Endothelial cell (in vitro differentiated cells): ENCODE measurements at regions not wholly inside any gene's neighbourhood (a gene's known extent, or its start where the extent isn't known, plus 50 kb on each side); places are given as distances from the start of the nearest gene placed in this dataset.

Experiments used
- DNase-seq: peaks from one replicate; pipeline ENCODE4 v3.0.0; 2021; ENCODE audit warnings: low spot score
- H3K27ac Mint-ChIP-seq: one replicate; pipeline ENCODE4 v1.8.0; 2021; ENCODE audit warnings: mixed read lengths, inconsistent platforms; ENCODE audit not compliant: unreplicated experiment
- H3K27me3 Mint-ChIP-seq: one replicate; pipeline ENCODE4 v1.8.0; 2021; ENCODE audit warnings: mild to moderate bottlenecking, moderate library complexity, mixed read lengths, inconsistent platforms; ENCODE audit not compliant: unreplicated experiment
- H3K36me3 Mint-ChIP-seq: one replicate; pipeline ENCODE4 v1.8.0; 2021; ENCODE audit warnings: mild to moderate bottlenecking, low read depth, mixed read lengths, inconsistent platforms; ENCODE audit not compliant: unreplicated experiment
- H3K4me1 Mint-ChIP-seq: one replicate; pipeline ENCODE4 v1.8.0; 2021; ENCODE audit warnings: mild to moderate bottlenecking, mixed read lengths, inconsistent platforms; ENCODE audit not compliant: unreplicated experiment
- H3K4me3 Mint-ChIP-seq: one replicate; pipeline ENCODE4 v1.8.0; 2021; ENCODE audit warnings: mild to moderate bottlenecking, mixed read lengths, inconsistent platforms; ENCODE audit not compliant: unreplicated experiment
- H3K9me3 Mint-ChIP-seq: one replicate; pipeline ENCODE4 v1.8.0; 2021; ENCODE audit warnings: mixed read lengths, inconsistent platforms; ENCODE audit not compliant: unreplicated experiment
- TF ChIP-seq, protein P1 (sequence below): fragments of 200-600 bp; sonication (generic); IDR thresholded peaks from one replicate; pipeline ENCODE4 v1.5.0; 2021; ENCODE audit warnings: antibody characterized with exemption; ENCODE audit not compliant: unreplicated experiment

DNA sequence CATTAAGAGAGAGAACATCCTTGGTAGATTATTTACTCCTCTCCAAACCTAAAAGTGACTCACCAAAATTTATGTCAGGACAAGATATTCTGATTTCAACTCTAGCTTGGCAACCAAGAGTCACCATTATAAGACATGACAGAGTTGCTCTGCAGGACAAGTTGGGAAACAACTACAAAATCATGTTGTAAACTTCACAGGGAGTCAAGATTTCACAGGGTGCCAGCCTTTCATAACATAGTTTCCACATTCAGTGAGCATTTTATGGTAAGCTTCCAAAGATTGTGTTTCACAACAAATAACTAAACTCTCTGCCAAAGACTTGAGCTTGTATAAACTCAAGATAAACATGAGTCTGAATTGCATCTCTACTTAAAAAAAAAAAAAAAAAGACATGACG is 121.0 kb upstream of the DIAPH2 start:
- TF ChIP-seq, protein P1, sequence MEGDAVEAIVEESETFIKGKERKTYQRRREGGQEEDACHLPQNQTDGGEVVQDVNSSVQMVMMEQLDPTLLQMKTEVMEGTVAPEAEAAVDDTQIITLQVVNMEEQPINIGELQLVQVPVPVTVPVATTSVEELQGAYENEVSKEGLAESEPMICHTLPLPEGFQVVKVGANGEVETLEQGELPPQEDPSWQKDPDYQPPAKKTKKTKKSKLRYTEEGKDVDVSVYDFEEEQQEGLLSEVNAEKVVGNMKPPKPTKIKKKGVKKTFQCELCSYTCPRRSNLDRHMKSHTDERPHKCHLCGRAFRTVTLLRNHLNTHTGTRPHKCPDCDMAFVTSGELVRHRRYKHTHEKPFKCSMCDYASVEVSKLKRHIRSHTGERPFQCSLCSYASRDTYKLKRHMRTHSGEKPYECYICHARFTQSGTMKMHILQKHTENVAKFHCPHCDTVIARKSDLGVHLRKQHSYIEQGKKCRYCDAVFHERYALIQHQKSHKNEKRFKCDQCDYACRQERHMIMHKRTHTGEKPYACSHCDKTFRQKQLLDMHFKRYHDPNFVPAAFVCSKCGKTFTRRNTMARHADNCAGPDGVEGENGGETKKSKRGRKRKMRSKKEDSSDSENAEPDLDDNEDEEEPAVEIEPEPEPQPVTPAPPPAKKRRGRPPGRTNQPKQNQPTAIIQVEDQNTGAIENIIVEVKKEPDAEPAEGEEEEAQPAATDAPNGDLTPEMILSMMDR: no peak
- Mint-ChIP-seq H3K27ac (no peak overlapping the region), H3K4me1 (no peaks in the 10 kb centered on the region), H3K4me3 (no peak overlapping the region), H3K9me3 (no peaks in the 10 kb centered on the region), H3K36me3 (no peaks in the 10 kb centered on the region), H3K27me3 (no peaks in the 10 kb centered on the region)
- DNase-seq: no peak

DNA sequence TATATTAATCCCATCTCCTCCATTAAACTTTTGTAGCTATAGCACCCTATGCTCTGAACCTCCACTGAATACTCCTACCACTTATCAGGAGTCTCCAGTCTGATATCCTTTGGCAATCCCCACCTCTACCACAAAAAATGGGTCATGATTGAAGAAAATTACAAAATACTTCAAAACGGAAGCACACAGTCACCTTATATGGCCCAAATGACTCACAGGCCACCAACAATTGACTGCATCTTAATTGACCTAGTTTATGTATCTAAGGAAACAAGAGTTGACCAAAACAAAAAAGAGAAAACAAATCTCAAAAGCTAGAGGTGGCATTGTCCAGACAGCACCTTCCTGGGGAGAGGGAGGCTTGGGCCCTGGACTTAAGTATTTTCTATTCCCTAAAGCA is 120.0 kb upstream of the DIAPH2 start:
- TF ChIP-seq, protein P1: no peak
- H3K4me1 Mint-ChIP-seq: no peaks in the 10 kb centered on the region
- no peak for DNase-seq
- H3K36me3 Mint-ChIP-seq: no peaks in the 10 kb centered on the region
- no peaks in the 10 kb centered on the region for H3K27me3 Mint-ChIP-seq
- H3K9me3 Mint-ChIP-seq: no peaks in the 10 kb centered on the region
- H3K27ac Mint-ChIP-seq: no peak overlapping the region
- no peak overlapping the region for H3K4me3 Mint-ChIP-seq

DNA sequence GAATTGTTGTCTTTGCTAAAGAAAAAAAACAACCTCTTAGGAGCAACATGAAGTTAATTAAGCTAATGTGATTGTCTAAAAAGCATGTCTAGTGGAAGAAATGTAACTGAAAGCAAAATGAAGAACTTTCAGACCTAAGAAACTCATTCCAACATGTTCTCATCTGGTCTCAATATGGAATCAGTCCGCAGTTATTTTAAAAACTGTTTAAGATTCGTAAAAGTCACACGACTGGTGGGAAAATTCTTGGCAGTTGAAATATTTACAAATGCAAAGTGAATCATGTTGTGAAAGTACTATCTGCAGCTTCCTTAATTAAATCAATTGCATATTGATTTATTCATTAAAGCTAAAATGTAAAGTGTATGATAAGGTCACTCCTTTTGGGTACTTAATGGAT is 117.8 kb upstream of the DIAPH2 start:
- Mint-ChIP-seq H3K27me3 (no peaks in the 10 kb centered on the region), H3K27ac (no peak overlapping the region), H3K4me3 (no peak overlapping the region), H3K36me3 (no peaks in the 10 kb centered on the region), H3K9me3 (no peaks in the 10 kb centered on the region), H3K4me1 (no peaks in the 10 kb centered on the region)
- no peak for DNase-seq
- TF ChIP-seq, protein P1: no peak

DNA sequence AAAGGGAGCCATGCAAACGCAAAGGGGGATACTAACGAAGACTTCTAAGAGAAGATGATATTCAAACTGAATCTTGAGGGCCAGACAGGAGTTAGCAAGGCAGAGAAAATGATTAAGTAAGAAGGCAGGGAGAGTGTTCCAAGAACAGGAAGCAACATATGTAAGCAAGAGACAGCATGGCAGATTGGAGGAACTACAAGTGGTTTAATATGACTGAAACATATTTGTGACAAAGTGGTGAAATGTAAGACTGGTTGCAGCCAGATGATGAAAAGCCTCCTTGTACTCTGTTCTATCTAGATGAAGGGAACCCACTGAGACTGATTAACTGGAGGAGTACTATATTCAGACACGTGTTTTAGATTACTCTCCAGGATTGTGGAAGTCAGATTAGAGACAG is 116.6 kb upstream of the DIAPH2 start:
- no peaks in the 10 kb centered on the region for H3K4me1 Mint-ChIP-seq
- DNase-seq: no peak
- TF ChIP-seq, protein P1: no peak
- no peaks in the 10 kb centered on the region for H3K36me3 Mint-ChIP-seq
- H3K9me3 Mint-ChIP-seq: no peaks in the 10 kb centered on the region
- no peak overlapping the region for H3K4me3 Mint-ChIP-seq
- no peaks in the 10 kb centered on the region for H3K27me3 Mint-ChIP-seq
- no peak overlapping the region for H3K27ac Mint-ChIP-seq

DNA sequence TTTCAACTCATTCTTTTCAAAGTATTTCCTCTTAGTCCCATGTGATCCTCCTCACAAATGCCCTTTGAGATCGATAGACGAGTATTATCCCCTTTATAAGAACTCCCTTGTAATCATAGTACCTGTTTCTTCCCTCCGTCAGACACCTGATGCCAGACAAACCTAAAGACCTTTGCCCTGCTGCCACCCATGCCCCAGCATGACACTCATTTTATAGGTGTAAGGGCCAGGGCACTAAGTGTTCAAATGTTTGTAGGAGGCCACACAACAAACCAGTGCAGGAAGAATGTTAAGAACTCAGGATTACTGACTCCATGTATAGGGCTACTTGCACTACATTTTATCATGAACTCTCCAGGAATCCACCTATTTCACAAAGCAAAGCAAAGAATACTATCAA is 115.6 kb upstream of the DIAPH2 start:
- no peak overlapping the region for H3K4me3 Mint-ChIP-seq
- H3K27me3 Mint-ChIP-seq: no peaks in the 10 kb centered on the region
- no peaks in the 10 kb centered on the region for H3K36me3 Mint-ChIP-seq

More for the DNA sequence above, 115.6 kb upstream of the DIAPH2 start:
- Mint-ChIP-seq H3K9me3 (no peaks in the 10 kb centered on the region), H3K4me1 (no peaks in the 10 kb centered on the region), H3K27ac (no peak overlapping the region)
- TF ChIP-seq, protein P1: no peak
- no peak for DNase-seq
